Left ventricle myocardium superior (tissue), 1 donor: ENCODE measurements at regions not wholly inside any gene's neighbourhood (a gene's known extent, or its start where the extent isn't known, plus 50 kb on each side); places are given as distances from the start of the nearest gene placed in this dataset.

Experiments used
- ATAC-seq: fragments of 200-7000 bp; cut with Tn5 transposase; one replicate; pipeline ENCODE4 v1.9.1; 2020; ENCODE audit warnings: mild to moderate bottlenecking, moderate library complexity
- DNase-seq: peaks from one replicate; pipeline ENCODE4 v3.0.0-alpha.2; 2020
- intact Hi-C: fragments of 100-400 bp; cut with micrococcal nuclease; formaldehyde crosslinking; loops from one replicate; pipeline ENCODE4 v1.11.0; 2022
- donor health status: DM: no; HTN: yes; CAD: no; lungs with severe emphysema.

DNA sequence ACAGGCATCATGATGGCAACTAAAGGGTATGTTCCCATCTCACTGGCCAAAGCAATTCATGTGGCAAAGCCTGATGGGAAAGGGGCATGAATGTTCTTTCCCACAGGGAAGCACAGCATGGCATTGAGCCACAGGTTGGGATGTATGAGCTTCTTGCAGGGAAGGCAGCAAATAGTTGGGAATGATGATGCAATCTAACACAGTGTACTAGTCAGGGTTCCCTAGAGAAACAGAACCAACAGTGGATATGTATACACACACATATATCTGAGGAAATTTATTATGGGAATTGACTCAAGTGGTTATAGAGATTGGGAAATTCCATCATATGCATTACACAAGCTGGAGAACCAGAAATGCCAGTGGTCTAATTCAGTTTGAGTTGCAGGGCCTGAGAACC lies 253.6 kb upstream of the NPVF start:
- ATAC-seq: no peak
- intact Hi-C loops: no loop called here
- no peak for DNase-seq

DNA sequence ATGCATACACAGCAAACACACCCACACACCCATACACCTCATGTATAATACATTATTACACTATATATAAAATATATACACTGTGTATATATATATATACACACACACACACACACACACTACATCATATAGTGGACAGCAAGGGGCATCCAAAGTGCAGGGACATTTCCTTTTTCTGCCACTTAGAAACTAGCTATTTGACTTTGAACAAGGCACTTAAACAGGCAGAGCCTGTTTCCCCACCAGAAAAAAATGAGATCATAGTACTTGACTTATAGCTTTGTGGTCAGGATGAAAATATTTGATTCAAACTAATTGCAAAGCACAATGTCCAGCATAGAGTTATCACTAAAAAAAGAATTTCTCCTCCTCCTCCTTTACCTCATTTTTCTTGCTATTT lies 254.3 kb upstream of the NPVF start:
- ATAC-seq (no peak), DNase-seq (no peak)
- intact Hi-C loops: no loop called here

DNA sequence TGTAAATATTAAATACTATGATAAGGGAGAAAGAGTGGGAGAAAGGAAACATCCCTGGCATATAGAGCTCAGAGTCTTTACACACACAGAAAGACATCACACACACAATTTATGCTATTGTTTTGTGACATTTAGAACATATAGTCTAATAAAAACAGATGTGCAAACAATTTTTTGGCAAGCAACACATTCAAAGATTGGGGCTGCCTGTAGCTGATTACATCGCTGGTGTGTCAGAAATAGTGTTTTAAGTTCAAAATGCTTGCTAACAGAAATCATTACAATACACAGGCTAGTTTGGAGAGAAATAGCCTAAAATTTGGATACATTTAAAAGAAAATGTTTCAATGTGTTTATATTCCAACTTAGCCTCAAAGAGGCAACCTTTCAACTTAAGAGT lies 256.7 kb upstream of the NPVF start:
- DNase-seq (no peak), ATAC-seq (no peak)
- intact Hi-C loops: no loop called here

DNA sequence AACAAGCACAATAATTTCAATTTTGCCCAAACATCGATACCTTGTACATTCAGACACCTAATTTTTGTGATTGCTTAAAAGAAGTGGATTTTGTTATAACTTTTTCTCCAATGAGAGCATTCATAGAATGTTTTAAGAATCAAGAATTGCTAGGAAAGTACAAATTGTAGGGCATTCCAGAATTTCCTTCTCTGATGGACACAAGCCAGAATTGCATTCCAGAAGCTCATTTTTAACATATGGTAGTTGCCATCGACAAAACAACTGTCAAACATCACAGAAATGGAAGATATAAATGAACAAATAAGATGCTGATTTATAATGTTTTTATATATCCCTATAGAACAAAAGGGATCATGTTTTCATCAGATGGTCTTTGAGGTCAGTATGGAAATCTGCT lies 258.4 kb upstream of the NPVF start:
- DNase-seq: no peak
- no peak for ATAC-seq
- intact Hi-C loops: no loop called here

DNA sequence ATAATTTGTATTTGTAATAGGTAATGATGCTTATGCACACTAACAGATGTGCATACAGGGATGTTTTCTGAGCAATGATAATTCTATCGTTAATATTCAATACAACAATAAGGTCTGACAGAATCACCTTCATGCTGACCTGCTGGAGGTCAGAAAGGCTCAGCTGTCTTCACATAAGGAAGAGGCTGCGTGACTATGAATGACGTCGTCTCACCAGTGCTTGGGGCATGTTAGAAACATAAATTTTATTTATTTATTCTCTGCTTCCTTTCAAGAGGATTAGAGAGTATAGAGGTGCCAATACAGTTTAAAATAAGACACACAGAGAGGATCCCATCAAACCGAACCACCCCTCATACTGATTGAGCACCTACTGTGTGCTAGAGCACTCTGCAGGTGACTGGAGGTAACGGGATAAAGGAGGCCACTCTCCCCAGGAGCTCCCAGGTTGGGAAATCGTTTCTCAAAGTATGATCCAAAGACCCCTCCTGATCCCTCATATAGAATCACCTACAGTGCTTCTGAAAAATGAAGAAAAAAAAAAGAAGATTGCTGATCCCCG lies 265.6 kb upstream of the NPVF start:
- ATAC-seq (no peak), DNase-seq (no peak)
- intact Hi-C loops: no loop called here

DNA sequence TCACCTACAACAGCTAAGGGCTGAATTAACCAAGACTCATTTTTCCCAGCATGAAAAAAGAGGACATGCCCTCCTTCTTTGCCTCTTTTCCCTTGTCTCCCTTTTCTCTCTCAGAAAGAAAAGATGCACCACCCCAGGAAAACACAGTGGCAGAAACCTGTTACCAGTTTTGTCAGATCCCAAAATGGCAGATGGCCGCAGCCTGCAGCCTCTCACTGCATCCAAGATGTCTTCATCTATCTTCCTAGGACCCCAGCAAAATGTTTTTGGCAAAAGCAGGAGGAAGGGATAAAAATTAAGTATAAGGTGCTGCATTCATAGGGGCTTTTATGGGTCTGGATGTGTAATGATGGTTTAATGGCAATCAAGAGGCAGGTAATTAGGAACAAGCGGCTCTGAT lies 266.6 kb upstream of the NPVF start:
- ATAC-seq: no peak
- DNase-seq: no peak
- intact Hi-C loops: no loop called here

DNA sequence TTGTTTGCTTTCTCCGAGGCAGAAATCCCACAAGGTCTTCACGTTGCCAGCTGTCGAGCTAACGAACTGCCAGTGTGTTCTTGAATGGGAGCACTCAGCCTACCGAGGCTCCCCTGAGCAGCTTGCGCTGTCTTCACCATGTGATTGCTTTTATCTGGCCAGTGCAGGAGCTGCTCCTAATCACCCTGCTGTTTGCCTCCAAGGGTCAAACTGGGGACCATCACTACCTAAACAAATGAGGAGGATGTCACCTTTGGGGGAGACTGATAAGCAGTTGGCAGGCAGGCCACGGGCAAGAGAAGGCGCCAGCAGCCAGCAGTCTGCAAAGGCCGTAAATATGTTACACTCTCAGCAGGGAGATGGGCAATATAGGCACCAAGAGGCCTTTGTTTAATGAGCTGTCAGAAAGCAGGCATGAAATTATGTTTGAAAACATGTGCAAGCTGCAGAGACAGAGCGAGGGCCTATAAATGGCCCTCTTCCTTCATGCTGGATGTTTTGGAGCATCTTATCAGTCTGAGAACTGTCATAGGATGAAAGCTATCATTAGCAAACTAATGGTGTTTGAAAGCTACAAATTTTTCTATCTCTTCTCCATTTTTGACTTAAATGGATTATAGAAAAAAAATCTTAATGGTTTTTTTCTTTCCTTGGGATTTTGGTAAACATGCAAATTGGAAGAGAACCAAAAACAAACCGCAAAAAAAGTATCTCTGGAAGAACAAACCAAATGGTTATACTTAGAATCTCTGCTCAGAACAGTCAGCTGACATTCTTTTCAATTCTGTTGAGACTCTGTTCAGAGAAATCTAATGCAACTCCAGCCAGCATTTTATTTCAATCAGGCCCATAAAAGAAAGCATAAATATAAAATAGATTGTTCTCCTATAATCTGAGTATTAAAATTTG lies 267.3 kb upstream of the NPVF start:
- intact Hi-C loops: no loop called here
- DNase-seq: peak; percentile 29
- peak; percentile 81 for ATAC-seq

DNA sequence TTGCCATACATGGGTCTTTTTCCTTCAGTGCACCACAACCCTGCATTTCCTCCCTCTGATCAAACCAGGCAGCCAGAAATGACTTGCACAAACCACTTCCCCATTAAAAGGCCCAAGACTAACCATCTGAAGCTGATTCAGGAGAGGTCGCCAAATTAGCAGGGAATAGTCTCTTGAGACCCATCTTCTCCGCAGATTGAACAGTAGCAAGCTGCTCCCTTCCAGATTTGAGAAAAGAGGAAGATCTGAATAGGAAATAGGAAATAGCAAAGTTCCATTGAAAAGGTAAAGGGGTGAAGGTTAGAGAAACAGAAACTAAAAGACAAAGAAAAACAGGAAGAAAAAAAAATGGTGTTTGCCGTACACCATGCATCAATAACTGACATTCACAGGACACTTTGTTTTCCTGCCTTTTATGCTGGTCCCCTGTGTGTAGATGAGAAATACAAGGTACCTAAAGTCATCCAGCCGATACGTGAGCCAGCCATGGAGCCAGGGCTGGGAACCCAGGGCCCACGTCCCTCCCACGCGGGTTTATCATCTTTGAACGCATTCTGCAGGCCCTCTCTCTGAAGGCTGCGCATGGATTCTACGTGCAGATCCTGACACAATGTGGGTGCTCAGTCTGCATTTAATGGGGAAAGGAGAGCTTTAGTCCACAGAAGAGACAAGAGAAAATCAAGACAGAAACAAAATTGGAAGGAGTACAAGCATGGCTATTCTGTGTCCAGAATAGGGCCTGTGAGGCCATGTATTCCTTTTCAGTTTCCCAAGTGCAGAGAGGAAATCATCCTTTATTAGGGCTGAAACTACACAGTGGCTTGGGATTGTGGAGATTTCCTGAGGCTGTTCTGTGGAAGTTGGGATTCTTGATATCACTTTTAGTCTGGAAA lies 268.4 kb upstream of the NPVF start:
- DNase-seq (no peak), ATAC-seq (peak; percentile 69)
- intact Hi-C loops: no loop called here

DNA sequence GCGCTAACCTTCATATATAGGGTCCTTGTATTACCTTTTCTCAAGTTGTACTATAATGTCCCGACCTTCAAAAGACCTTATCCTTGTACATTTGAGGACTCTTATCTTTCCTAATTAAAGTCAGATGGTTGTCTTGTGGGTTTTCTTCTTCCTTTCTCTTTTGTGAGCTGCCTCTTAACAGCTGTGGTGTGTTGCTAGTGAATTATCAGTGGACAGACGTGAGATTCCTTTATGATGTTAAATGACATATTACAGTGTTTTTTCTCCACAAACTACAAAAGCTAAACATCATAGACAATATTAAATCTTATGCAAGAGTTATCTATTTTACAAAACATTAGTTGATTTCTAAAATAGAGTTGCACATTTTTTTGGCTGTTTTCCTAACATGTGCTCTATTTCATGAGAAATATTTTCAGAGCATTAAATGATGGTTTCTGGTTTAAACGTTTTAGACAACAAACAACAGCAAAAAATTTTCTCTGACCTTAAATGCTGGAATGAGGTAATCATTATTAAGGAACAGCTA lies 272.2 kb upstream of the NPVF start:
- ATAC-seq (no peak), DNase-seq (no peak)
- intact Hi-C loops: no loop called here

DNA sequence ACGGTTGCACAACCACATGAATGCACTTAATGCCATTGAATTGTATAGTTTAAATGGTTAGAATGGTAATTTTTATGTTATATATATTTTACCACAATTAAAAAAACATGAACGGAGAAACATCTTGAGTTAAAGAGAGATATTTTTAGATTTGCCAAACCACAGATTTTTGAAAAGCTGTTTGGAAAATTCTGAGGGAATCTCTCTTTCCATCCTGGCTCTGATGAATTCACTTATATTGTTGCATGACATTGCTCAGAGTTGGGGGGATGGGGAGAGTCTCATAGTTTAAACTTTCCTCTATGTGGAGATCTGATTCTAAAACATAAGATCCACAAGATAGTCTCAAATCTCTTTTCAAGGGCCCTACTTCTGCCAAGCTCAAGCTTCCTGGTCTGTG lies 275.0 kb upstream of the NPVF start:
- intact Hi-C loops: no loop called here
- ATAC-seq: no peak
- no peak for DNase-seq

DNA sequence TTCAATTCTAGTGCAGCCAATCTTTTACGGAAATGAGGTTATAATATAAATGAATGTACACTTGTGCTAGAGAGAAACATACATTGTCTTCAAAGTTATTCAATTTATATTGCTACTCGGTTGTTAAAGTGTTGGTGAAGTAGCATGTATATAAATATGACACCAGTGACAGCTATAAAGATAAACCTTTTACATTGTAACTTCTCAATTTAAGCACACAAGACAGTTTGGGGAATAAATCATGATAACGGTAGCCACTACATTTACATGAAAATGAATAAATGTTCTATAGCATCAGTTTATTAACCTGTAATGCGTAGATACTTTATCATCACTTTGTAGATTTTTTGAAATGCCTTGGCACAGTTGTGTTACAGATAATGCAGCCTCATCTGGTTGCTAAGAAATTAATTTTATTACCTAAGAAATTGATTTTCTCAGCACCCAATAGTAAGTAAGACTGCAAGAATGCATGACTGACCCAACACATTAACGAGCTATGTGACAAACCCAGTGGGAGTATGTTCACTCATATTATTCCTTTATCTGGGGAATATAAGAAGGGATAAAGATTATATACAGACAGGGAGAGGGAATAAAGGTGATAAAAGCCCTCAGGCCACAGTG lies 283.9 kb upstream of the NPVF start:
- DNase-seq (no peak), ATAC-seq (no peak)
- intact Hi-C loops: no loop called here

DNA sequence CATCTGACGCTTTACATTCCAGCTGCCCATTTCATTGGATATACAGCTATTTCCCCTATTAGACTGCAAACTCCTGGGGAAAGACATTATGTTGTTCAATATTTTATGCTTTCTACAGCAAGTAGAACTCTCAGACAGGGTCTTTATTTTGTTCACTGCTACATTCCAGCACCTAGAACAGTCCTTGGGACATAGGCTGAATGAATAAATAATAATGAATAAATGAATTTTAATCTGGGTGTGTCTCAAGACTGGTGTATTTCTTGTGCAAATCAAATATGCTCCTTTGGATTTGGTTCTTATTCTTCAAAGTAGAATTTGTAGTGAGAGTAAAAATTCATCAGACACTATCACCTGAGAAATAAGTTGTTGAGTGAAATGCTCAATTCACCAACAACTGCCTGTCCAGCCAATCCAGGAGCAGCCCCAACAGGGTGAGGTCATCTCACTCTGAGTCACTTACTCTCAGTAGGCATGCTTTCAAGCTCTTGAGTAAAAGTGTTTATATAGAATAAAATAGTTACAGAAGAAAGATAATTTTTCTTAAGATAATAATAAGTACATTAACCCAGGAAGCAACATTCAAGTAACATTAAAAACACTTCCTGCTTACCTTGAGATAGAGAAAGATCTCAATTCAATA lies 287.5 kb upstream of the NPVF start:
- no peak for ATAC-seq
- no peak for DNase-seq
- intact Hi-C loops: no loop called here

DNA sequence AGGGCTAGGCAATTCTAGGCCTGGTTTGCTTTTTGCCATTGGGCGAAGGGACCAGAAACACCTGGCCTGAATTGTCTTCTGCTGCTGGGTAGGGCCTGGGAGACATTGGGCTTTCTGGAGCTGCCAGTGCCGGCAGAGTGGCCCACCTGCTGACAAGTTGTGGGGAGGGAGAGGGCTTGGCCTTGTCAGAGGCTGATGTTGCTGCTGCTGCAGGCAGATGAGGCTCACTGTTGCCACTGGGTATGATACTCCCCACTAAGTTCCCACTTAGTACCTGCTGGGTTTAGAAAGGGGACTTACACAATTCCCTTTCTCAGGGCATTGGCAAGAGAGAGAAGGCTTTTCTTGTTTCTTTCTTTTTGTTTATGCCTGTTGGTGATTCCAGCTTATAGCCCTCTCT lies 289.6 kb upstream of the NPVF start:
- DNase-seq (no peak), ATAC-seq (no peak)
- intact Hi-C loops: no loop called here

DNA sequence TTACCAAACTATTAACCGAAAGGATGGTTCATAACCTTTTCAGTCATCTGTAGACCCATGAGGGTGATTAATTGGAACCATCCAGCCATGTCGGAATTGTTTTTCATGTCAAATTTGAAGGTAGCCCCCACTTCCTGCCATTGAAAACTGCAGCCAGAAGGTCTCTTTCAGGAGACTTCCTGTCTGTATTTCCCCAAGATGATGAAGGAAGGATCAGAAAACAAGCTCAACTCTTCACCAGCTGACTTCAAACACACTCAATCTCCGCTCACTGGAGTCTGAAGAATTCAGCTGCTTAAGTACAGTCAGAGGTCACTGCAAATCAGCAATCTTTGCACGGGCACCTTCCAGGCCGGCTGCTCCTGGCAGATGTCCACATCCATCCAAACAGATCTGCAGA lies 291.7 kb upstream of the NPVF start:
- intact Hi-C loops: no loop called here
- DNase-seq (no peak), ATAC-seq (no peak)

DNA sequence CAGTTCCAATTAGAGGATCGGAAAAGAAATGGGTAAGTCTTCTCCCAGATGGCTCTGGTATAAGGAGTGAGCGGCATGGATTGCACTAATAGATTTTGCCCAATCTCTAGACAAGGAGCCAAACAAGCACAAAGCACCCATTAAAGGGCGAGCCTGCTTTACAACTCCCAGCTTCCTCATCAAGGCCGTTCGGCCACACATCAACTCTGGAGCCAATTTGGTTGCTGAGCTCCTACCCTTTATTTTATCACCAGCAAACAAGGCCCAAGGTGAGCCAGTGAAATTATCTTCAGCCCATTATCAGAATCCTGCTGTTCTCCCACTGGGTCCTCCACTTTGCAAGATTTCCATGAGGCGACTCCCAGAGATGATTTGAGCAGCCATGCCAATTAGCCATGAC lies 292.2 kb upstream of the NPVF start:
- DNase-seq: no peak
- no peak for ATAC-seq
- intact Hi-C loops: no loop called here

DNA sequence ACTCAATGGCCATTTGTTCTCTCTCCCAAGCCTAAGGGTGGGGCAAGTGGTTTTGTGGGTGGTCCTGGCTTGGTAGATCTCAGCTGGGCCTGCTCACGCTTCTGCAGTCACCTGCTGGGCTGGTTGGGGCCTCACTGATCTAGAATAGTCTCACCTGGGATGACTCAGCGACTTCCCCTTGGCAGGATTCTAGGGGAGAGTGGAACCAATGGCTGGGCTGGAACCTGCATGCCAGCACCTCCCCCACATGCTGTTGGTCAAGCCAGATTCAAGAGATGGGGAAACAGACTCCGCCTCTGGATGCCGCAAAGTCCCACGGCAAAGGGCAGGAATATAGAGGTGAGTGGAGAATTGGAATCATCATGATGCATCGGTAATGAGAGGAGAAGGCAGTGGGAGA lies 292.9 kb upstream of the NPVF start:
- intact Hi-C loops: no loop called here
- no peak for ATAC-seq
- DNase-seq: no peak

DNA sequence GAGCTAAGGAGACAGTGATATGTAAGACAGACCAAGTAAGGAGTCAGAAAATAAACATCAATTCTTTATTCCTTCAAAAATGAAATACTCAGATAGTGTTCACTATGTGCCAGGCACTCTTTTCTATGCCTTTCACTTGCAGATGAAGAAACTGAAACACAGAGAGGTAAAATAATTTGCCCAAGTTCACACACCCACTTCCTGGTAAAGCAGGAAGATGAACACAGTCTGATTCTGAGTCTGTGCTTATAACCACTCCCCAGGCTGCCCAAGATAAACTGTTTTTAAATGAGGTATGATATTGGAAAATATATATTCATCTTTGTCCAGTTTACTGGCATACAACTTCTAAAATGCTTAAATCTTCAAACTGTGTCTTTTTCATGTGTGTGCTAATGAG lies 294.4 kb upstream of the NPVF start:
- ATAC-seq (no peak), DNase-seq (no peak)
- intact Hi-C loops: no loop called here

DNA sequence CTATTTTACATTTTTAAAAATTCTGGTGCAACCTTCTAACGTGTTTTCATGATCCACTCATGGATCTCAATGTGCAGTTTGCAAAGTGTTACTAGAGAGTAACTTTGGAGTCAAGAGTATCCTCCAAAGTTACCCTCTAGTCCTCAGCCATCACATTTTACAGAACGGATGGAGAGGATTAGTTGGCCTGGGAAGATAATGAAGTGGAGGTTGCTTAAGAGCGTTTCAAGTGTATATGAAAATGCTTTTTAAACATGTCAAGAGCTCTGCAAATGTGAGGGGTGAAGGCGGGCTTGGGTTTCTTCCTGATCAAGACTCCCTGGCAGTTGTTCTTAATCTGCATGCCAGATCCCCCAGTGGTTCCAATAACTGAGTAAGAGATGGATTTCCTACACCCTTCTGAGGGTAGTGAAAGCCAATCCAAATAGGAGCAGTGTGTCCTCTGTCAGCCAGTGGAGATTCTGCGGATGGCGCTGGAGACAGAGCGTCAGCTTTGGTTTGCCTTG lies 299.4 kb upstream of the NPVF start:
- intact Hi-C loops: no loop called here
- ATAC-seq (no peak), DNase-seq (no peak)

DNA sequence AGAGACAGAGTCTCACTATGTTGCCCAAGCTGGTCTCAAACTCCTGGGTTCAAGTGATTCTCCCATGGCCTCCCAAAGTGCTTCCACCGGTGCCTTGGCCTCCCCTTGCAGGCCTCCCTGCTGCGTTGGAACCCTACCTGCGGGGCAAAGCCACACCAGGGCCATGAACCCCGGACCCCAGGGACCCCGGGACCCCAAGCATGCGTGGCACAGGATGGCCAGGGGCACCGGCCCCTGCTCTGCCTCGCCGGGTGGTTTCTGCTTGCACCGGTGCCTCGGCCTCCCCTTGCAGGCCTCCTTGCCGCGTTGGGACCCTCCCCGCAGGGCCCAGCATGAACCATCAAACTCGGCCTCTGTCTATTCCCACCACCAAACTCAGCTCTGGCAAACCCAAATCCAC lies 301.0 kb upstream of the NPVF start:
- intact Hi-C loops: no loop called here
- DNase-seq (no peak), ATAC-seq (no peak)
